NOMO-1 treated with DMSO at 0.1 percent for 48 hours (cell line): ENCODE measurements at regions not wholly inside any gene's neighbourhood (a gene's known extent, or its start where the extent isn't known, plus 50 kb on each side); places are given as distances from the start of the nearest gene placed in this dataset.

Experiments
- DNase-seq: peaks from one replicate; lab custom pipeline; 2025; ENCODE audit not compliant: unreplicated experiment; lab: John Stamatoyannopoulos, UW

- no peak for DNase-seq
Measured at GRCh38 chr4:140316799-140317198, 56.6 kb upstream of the SCOC start.

- no peak for DNase-seq
Measured at GRCh38 chr4:140315970-140316369, 57.5 kb upstream of the SCOC start.

GRCh38 chr4:140315438-140315837, 58.0 kb upstream of the SCOC start:
- DNase-seq = no peak

GRCh38 chr4:140315019-140315418, 58.4 kb upstream of the SCOC start:
- DNase-seq = no peak

- no peak for DNase-seq
Measured at GRCh38 chr4:140312100-140312499, 61.3 kb upstream of the SCOC start.

GRCh38 chr4:140311257-140311835, 62.1 kb upstream of the SCOC start:
- DNase-seq = no peak

GRCh38 chr4:140309124-140309870, 64.1 kb upstream of the SCOC start:
- no peak for DNase-seq

- DNase-seq = peak; percentile 88
Measured at GRCh38 chr4:140308366-140309123, 64.9 kb upstream of the SCOC start.

GRCh38 chr4:140305053-140305452, 68.4 kb upstream of the SCOC start:
- DNase-seq = no peak

- DNase-seq = no peak
Measured at GRCh38 chr4:140304346-140304745, 69.1 kb upstream of the SCOC start.

GRCh38 chr4:140302151-140302859, 71.1 kb upstream of the SCOC start:
- DNase-seq = no peak

GRCh38 chr4:140300271-140300970, 73.0 kb upstream of the SCOC start:
- no peak for DNase-seq

- DNase-seq = no peak
Measured at GRCh38 chr4:140298001-140298400, 75.4 kb upstream of the SCOC start.

GRCh38 chr4:140297221-140297570, 76.2 kb upstream of the SCOC start:
- DNase-seq = no peak

GRCh38 chr4:140296335-140297220, 76.9 kb upstream of the SCOC start:
- DNase-seq = no peak

GRCh38 chr4:140293979-140294378, 79.5 kb upstream of the SCOC start:
- DNase-seq = no peak

GRCh38 chr4:140291259-140291658, 82.2 kb upstream of the SCOC start:
- DNase-seq = no peak

GRCh38 chr4:140289486-140289885, 84.0 kb upstream of the SCOC start:
- DNase-seq = no peak

GRCh38 chr4:140286456-140286855, 87.0 kb upstream of the SCOC start:
- no peak for DNase-seq

GRCh38 chr4:140284456-140284855, 89.0 kb upstream of the SCOC start:
- no peak for DNase-seq
